ENCODE measurements at regions not wholly inside any gene's neighbourhood (a gene's known extent, or its start where the extent isn't known, plus 50 kb on each side); places are given as distances from the start of the nearest gene placed in this dataset.

- no peak for DNase-seq (ENCODE audit: low read depth in 3 of 3, low spot score in 2 of 3)
Observed at GRCh38 chr18:29060349-29060748, 883.4 kb upstream of the CDH2 start.

GRCh38 chr18:29057703-29058102, 880.8 kb upstream of the CDH2 start:
- DNase-seq (ENCODE audit: low read depth in 3 of 3, low spot score in 2 of 3), result no peak

GRCh38 chr18:29056800-29057199, 879.9 kb upstream of the CDH2 start:
- no peak for DNase-seq (ENCODE audit: low read depth in 3 of 3, low spot score in 2 of 3)

GRCh38 chr18:29041976-29042375, 865.0 kb upstream of the CDH2 start:
- DNase-seq (ENCODE audit: low read depth in 3 of 3, low spot score in 2 of 3), result no peak

GRCh38 chr18:29034113-29034856, 857.4 kb upstream of the CDH2 start:
- no peak for DNase-seq (ENCODE audit: low read depth in 3 of 3, low spot score in 2 of 3)

GRCh38 chr18:29028560-29028959, 851.6 kb upstream of the CDH2 start:
- DNase-seq (ENCODE audit: low read depth in 3 of 3, low spot score in 2 of 3), result no peak

- DNase-seq (ENCODE audit: low read depth in 3 of 3, low spot score in 2 of 3), result no peak
Observed at GRCh38 chr18:29018976-29019375, 842.0 kb upstream of the CDH2 start.

- DNase-seq (ENCODE audit: low read depth in 3 of 3, low spot score in 2 of 3), result no peak
Observed at GRCh38 chr18:29012883-29013465, 836.0 kb upstream of the CDH2 start.

- DNase-seq (ENCODE audit: low read depth in 3 of 3, low spot score in 2 of 3), result no peak
Observed at GRCh38 chr18:29012364-29012763, 835.4 kb upstream of the CDH2 start.

GRCh38 chr18:29009250-29009803, 832.4 kb upstream of the CDH2 start:
- no peak for DNase-seq (ENCODE audit: low read depth in 3 of 3, low spot score in 2 of 3)

GRCh38 chr18:29008809-29009208, 831.9 kb upstream of the CDH2 start:
- DNase-seq (ENCODE audit: low read depth in 3 of 3, low spot score in 2 of 3), result no peak

- DNase-seq (ENCODE audit: low read depth in 3 of 3, low spot score in 2 of 3), result no peak
Observed at GRCh38 chr18:29007986-29008654, 831.2 kb upstream of the CDH2 start.

- no peak for DNase-seq (ENCODE audit: low read depth in 3 of 3, low spot score in 2 of 3)
Observed at GRCh38 chr18:29004921-29005320, 828.0 kb upstream of the CDH2 start.

- DNase-seq (ENCODE audit: low read depth in 3 of 3, low spot score in 2 of 3), result no peak
Observed at GRCh38 chr18:29003194-29003593, 826.3 kb upstream of the CDH2 start.

- DNase-seq (ENCODE audit: low read depth in 3 of 3, low spot score in 2 of 3), result peak in 2 of 3 donors; percentile 10 to 35
Observed at GRCh38 chr18:29002747-29003146, 825.8 kb upstream of the CDH2 start.

GRCh38 chr18:28999726-29000125, 822.8 kb upstream of the CDH2 start:
- DNase-seq (ENCODE audit: low read depth in 3 of 3, low spot score in 2 of 3), result no peak

GRCh38 chr18:28995319-28995718, 818.4 kb upstream of the CDH2 start:
- DNase-seq (ENCODE audit: low read depth in 3 of 3, low spot score in 2 of 3), result no peak

GRCh38 chr18:28984731-28985130, 807.8 kb upstream of the CDH2 start:
- no peak for DNase-seq (ENCODE audit: low read depth in 3 of 3, low spot score in 2 of 3)

GRCh38 chr18:28974504-28974903, 797.6 kb upstream of the CDH2 start:
- no peak for DNase-seq (ENCODE audit: low read depth in 3 of 3, low spot score in 2 of 3)

GRCh38 chr18:28973324-28973723, 796.4 kb upstream of the CDH2 start:
- no peak for DNase-seq (ENCODE audit: low read depth in 3 of 3, low spot score in 2 of 3)

GRCh38 chr18:28972333-28972907, 795.5 kb upstream of the CDH2 start:
- DNase-seq (ENCODE audit: low read depth in 3 of 3, low spot score in 2 of 3), result no peak
